ENCODE measurements at regions not wholly inside any gene's neighbourhood (a gene's known extent, or its start where the extent isn't known, plus 50 kb on each side); places are given as distances from the start of the nearest gene placed in this dataset.

DNA sequence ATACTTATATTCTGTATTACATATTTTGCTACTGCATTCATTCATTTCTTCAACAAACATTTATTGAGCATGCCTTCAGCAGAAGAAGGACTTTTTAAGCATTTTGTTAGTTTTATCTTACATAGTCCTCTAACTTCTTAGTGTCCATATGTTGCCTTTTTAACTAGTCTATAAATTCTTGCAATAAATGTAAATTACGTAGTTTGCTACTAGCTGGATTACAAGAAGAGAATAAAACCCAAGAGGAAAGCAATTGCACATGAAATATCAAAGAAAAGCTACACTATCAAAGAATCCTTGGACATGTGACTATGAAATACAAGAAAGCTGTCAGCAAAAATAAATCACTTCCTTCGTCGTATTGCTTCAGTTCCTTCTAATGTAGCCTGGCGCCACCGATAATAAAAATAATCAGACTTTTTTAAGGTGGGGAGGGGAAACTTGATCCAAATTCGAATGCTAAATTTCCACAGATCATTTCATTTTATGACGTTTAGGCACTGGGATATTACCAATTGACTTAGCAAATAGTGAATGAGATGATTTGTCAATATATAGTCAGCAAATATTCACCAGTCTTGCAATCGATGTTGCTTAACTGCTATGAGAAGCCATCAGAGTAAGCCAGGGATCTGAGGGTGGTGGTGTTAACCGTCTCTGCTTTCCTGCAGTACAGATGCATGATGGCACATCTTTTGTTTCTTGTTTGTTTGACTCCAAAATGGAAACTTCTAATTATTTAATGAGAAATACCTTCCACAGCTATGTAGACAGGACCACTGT, 258.7 kb upstream of the EXOC2 start:
- 62% methylated on average over 9 of the region's 9 CpGs for WGBS (ENCODE audit: low lambda C conversion rate, missing lambda C conversion rate)
- DNase-seq (ENCODE audit: low spot score) = no peak
- H3K9me3 ChIP-seq (ENCODE audit: low read depth) = no peaks in the 10 kb centered on the region
- no peak overlapping the region for H3K4me2 ChIP-seq
- H3K9me2 ChIP-seq (replicated peaks; ENCODE audit: insufficient read depth) = no peaks in the 10 kb centered on the region
- no peak overlapping the region for H2AFZ ChIP-seq
- H4K20me1 ChIP-seq (ENCODE audit: insufficient read depth, poor library complexity, severe bottlenecking) = no peaks in the 10 kb centered on the region
- H3K27me3 ChIP-seq = no peaks in the 10 kb centered on the region
- H3K4me1 ChIP-seq (ENCODE audit: insufficient read depth) = no peaks in the 10 kb centered on the region
- no peaks in the 10 kb centered on the region for H3K79me2 ChIP-seq
- TF ChIP-seq EZH2 (IDR thresholded peaks at IDR 0.05; ENCODE audit: borderline replicate concordance) = no peak
- TF ChIP-seq EZH2phosphoT487 (IDR thresholded peaks at IDR 0.05; ENCODE audit: low read depth, severe bottlenecking, unreplicated experiment) = no peak
- TF ChIP-seq, protein P1, sequence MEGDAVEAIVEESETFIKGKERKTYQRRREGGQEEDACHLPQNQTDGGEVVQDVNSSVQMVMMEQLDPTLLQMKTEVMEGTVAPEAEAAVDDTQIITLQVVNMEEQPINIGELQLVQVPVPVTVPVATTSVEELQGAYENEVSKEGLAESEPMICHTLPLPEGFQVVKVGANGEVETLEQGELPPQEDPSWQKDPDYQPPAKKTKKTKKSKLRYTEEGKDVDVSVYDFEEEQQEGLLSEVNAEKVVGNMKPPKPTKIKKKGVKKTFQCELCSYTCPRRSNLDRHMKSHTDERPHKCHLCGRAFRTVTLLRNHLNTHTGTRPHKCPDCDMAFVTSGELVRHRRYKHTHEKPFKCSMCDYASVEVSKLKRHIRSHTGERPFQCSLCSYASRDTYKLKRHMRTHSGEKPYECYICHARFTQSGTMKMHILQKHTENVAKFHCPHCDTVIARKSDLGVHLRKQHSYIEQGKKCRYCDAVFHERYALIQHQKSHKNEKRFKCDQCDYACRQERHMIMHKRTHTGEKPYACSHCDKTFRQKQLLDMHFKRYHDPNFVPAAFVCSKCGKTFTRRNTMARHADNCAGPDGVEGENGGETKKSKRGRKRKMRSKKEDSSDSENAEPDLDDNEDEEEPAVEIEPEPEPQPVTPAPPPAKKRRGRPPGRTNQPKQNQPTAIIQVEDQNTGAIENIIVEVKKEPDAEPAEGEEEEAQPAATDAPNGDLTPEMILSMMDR (IDR thresholded peaks at IDR 0.05; ENCODE audit: poor library complexity) = no peak
- H3K27ac ChIP-seq = no peak overlapping the region
- no peaks in the 10 kb centered on the region for H3K36me3 ChIP-seq (replicated peaks; ENCODE audit: insufficient read depth, low read depth)
- no peak overlapping the region for H3K4me3 ChIP-seq

DNA sequence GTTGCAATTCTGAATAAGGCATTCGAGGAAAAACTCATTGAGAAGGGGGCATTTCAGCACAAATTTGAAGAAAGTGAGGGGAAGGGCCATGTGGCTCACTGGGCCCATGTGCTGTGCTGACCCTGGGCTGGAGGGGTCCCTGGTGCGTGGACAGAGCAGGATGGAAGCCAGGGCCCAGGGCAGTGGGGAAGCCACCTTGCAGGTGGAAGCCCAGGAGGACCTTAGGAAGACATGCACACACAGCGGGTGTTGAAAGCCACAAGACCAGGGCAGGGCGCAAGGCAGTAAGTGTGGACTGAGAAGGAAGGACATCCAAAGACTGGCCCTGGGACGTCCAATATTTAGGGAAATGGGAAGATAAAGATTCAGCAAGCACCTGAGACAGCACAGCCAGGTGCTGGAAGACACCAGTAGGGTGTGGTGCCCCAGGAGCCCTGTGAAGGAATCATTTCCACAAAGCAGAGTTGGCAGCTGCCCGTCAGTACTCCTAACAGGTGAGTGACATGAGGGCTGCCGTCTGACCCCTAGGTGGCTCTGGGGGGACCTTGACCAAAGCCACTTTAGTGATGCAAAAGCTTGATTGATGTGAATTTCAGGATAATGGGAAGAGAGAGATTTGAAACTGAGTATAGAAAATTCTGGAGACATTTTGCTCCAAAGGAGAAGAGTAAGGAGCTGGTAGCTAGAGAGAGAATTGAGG, 254.4 kb upstream of the EXOC2 start:
- Histone ChIP-seq H3K9me3 (ENCODE audit: low read depth) (no peaks in the 10 kb centered on the region), H3K36me3 (replicated peaks; ENCODE audit: insufficient read depth, low read depth) (no peaks in the 10 kb centered on the region), H3K4me2 (no peak overlapping the region), H3K27me3 (no peaks in the 10 kb centered on the region), H2AFZ (no peak overlapping the region), H3K79me2 (no peaks in the 10 kb centered on the region), H4K20me1 (ENCODE audit: insufficient read depth, poor library complexity, severe bottlenecking) (no peaks in the 10 kb centered on the region), H3K9me2 (replicated peaks; ENCODE audit: insufficient read depth) (no peaks in the 10 kb centered on the region), H3K27ac (no peak overlapping the region), H3K4me3 (no peak overlapping the region), H3K4me1 (ENCODE audit: insufficient read depth) (no peaks in the 10 kb centered on the region)
- TF ChIP-seq, protein P1 (IDR thresholded peaks at IDR 0.05; ENCODE audit: poor library complexity) = no peak
- TF ChIP-seq EZH2phosphoT487 (IDR thresholded peaks at IDR 0.05; ENCODE audit: low read depth, severe bottlenecking, unreplicated experiment) (no peak), EZH2 (IDR thresholded peaks at IDR 0.05; ENCODE audit: borderline replicate concordance) (no peak)
- WGBS (ENCODE audit: low lambda C conversion rate, missing lambda C conversion rate) = 89% methylated on average over 7 of the region's 7 CpGs
- no peak for DNase-seq (ENCODE audit: low spot score)

DNA sequence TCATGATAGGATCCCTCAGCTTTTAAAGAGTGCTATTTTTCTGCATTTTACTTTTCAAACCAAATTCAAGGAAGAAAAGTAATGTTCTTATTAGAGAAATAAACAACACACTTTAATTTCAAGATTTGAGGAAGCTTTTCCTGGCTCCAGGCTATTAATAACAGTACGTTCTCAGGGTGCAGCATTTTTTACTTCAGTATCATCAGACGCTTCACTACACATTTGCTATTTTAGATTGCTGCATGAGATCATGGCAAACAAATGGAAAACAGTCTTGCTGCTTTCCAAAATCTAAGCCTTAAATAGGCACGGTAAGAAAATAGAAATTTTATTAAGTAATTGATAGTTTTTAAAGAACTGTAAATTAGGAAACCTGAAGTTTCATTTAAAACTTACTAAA, 253.6 kb upstream of the EXOC2 start:
- Histone ChIP-seq H3K9me3 (ENCODE audit: low read depth) (no peaks in the 10 kb centered on the region), H2AFZ (no peak overlapping the region), H3K79me2 (no peaks in the 10 kb centered on the region), H3K27me3 (no peaks in the 10 kb centered on the region), H3K4me1 (ENCODE audit: insufficient read depth) (no peaks in the 10 kb centered on the region), H4K20me1 (ENCODE audit: insufficient read depth, poor library complexity, severe bottlenecking) (no peaks in the 10 kb centered on the region), H3K9me2 (replicated peaks; ENCODE audit: insufficient read depth) (no peaks in the 10 kb centered on the region), H3K27ac (no peak overlapping the region), H3K4me2 (no peak overlapping the region), H3K4me3 (no peak overlapping the region), H3K36me3 (replicated peaks; ENCODE audit: insufficient read depth, low read depth) (no peaks in the 10 kb centered on the region)
- no peak for DNase-seq (ENCODE audit: low spot score)
- TF ChIP-seq EZH2phosphoT487 (IDR thresholded peaks at IDR 0.05; ENCODE audit: low read depth, severe bottlenecking, unreplicated experiment) = no peak
- TF ChIP-seq EZH2 (IDR thresholded peaks at IDR 0.05; ENCODE audit: borderline replicate concordance) = no peak
- TF ChIP-seq, protein P1 (IDR thresholded peaks at IDR 0.05; ENCODE audit: poor library complexity) = no peak
- 54% methylated on average over 3 of the region's 3 CpGs for WGBS (ENCODE audit: low lambda C conversion rate, missing lambda C conversion rate)

Data from hepatocyte (in vitro differentiated cells).